ENCODE measurements at regions not wholly inside any gene's neighbourhood (a gene's known extent, or its start where the extent isn't known, plus 50 kb on each side); places are given as distances from the start of the nearest gene placed in this dataset.

GRCh38 chr13:85693889-85694511, 105.2 kb downstream of the SLITRK6 start:
- TF ChIP-seq CTCF (conservative IDR thresholded peaks at IDR 0.05; ENCODE audit: low read length) (no peak), EZH2phosphoT487 (IDR thresholded peaks at IDR 0.05; ENCODE audit: borderline replicate concordance) (no peak)
